GM21723 (cell line): ENCODE measurements at regions not wholly inside any gene's neighbourhood (a gene's known extent, or its start where the extent isn't known, plus 50 kb on each side); places are given as distances from the start of the nearest gene placed in this dataset.

Experiments used
- ATAC-seq: cut with Tn5 transposase; IDR thresholded peaks from one replicate; pipeline ENCODE4 v1.9.1; 2021; ENCODE audit warnings: mild to moderate bottlenecking, moderate library complexity; ENCODE audit not compliant: unreplicated experiment

GRCh38 chr13:61045251-61045650 is 370.4 kb downstream of the PCDH20 start:
- ATAC-seq = no peak

GRCh38 chr13:61040181-61040580 is 375.5 kb downstream of the PCDH20 start:
- no peak for ATAC-seq

GRCh38 chr13:61039302-61039701 is 376.3 kb downstream of the PCDH20 start:
- no peak for ATAC-seq

GRCh38 chr13:61036715-61037114 is 378.9 kb downstream of the PCDH20 start:
- ATAC-seq = no peak

DNA sequence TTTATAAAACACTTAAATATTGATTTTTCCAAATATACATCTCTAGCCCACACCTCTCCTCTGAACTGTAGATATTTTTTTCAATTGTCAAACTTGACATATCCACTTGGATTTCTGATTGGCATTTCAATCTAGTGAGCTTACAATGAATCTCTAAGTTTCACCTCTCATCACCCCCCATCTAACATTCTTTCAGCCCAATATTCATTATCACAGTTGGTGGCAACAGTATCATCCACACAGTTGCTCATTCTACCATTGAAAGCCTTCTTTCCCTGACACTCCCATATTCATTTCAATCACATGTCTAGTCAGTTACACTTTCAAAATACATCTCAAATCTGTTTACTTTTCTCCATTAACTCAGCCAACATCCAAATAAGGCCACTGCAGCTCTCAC is 385.2 kb downstream of the PCDH20 start:
- no peak for ATAC-seq

DNA sequence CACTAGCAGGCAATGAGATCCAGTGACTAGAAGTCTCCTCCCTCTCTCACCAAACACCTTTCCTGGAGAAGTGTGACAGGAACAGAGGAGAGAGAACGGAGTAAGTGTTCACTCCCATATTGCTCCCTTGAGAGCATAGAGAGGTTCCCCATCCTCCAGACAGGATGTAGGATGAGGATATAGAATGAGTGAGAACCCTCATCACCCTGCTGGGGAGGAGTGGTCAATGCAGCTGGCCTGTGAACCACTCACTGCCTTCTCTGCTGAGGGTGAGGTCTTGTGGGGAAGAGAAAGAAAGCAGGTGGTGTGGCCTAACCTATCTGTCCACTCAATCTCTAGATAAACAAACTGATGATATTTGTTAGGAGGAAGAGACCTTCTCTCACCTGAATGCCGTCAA is 386.6 kb downstream of the PCDH20 start:
- no peak for ATAC-seq

DNA sequence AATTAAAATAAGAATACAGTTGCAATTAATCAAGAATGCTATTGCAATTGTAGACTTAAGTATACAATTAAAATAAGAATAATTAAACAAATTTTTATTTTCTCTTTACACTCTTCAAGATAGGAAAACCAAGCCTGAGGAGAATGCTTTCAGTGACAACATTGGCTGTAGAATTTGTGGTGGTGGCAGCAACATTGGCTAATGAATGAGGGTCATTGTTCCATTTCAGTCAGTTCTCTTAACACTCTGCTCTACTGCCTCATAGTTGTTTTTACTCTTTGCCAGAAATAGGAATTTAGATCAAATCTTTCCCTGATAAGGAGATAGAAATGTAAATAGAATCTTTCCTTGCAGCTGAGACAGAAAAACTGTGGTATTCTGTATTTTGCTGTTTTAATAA is 391.6 kb downstream of the PCDH20 start:
- ATAC-seq = no peak

DNA sequence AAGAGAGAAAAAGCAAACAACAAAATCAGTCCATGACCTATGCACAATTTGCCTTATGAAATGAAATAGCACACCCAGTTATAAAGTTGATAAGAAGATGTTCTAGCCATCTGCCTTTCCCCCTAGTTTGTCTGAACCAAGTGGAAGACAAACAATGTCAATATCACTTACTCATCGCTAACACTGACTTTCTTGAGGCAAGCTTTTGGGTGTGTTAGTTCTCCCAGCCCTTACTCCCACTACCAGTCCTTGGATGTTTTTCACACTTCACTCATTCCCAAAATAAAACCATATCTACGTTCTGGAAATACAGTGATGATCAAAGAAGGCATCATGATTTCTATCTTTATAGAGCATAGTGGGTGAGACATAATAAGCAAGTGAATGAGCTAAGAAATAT is 393.8 kb downstream of the PCDH20 start:
- ATAC-seq = no peak

DNA sequence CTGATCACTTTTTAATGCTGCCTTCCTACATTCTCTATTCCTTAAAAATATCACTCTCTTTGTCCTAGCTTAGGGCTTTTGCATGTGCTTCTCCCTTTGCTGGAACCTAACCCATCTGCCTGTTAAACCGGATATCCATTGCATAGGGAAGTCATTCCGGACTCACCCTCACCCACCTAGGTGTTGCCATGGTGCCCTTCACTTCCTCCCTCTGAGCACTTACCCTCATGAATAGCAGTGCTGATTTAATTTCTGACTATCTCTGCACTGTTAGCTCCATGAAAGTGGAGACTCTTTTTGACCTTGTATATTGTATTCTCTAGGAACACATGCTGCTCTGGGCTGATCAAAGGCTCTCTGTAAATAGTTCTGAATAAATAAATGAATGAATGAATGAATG is 401.9 kb downstream of the PCDH20 start:
- ATAC-seq = no peak

- ATAC-seq = no peak
These were observed 405.3 kb downstream of the PCDH20 start for GRCh38 chr13:61010358-61010757.

DNA sequence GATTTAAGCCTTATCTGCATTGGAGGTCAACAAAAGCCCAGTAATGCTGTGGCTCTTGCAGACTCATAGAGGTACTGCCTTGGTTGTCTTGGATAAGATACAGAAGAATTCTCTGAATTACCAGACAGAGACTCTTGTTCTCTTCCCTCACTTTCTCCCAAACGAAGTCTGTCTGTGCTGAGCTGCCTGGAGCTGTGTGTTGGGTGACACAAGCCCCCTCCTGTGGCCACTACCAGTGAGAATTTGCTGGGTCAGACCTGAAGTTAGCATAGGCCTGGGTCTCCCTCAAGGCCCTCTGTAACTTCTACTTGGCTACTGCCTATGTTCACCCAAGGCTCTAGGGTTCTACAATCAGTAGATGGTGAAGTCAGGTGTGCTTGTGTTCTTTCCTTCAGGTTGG is 413.0 kb downstream of the PCDH20 start:
- ATAC-seq = no peak

GRCh38 chr13:60990032-60990733 is 425.5 kb downstream of the PCDH20 start:
- ATAC-seq = no peak

DNA sequence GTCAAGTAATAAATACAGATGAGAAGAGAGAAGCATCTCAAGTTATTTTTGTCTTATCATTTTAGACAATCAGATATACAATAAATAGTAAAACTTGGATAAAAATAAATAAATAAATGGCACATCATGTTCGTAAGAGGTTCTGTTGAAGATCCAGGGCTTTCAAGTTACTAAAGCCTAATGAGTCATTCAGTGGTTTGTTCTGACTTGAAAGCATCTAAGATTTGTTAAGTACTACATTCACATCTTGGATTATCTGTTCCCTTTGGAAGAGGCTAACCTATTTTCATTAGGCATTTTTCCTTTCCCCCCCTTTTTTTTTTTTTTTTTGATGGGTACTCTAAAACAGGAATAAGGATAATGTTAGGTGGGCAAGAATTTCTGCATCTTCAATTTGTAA is 429.3 kb downstream of the PCDH20 start:
- ATAC-seq = no peak

GRCh38 chr13:60981407-60981806 is 434.2 kb downstream of the PCDH20 start:
- no peak for ATAC-seq

DNA sequence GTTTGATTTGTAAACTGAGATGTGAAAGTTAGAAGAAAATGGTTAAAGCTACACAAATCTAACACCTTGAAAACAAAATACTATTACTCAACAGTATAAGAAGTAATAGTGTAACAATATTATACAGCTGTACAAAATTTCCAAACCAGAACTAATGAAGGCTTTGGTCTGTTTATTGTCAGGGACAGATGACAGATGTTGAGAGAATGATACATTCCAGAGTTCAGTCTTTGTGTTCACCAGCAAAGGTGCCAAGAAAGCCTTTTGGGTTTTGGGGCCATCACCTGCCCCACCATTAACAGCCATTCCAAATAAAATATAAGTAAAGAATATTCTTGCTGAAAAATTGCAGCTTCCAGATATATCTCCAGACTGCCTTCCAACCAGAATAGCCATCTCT is 439.3 kb downstream of the PCDH20 start:
- no peak for ATAC-seq

DNA sequence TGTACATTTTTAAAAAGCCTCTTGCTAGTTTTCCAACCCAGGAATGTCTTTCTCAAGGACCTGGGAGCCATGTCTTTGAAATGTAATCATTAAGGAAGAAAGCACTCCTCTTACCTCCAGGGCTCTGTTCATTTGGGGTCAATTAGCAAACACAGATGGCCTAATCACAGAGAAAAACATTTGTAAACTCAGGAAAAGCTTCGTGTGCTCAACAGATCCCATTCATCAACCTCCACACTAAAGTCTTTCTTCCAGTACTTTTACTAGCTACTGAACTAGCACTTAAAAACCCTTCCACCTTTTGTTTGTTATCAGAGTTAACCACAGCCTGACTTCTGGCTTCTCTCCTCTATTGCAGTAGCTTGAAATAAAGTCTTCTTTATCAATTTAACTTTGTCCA is 441.4 kb downstream of the PCDH20 start:
- no peak for ATAC-seq

- no peak for ATAC-seq
These were observed 442.1 kb downstream of the PCDH20 start for GRCh38 chr13:60973529-60973928.

GRCh38 chr13:60970736-60971135 is 444.9 kb downstream of the PCDH20 start:
- ATAC-seq = no peak

GRCh38 chr13:60969656-60970055 is 446.0 kb downstream of the PCDH20 start:
- no peak for ATAC-seq

DNA sequence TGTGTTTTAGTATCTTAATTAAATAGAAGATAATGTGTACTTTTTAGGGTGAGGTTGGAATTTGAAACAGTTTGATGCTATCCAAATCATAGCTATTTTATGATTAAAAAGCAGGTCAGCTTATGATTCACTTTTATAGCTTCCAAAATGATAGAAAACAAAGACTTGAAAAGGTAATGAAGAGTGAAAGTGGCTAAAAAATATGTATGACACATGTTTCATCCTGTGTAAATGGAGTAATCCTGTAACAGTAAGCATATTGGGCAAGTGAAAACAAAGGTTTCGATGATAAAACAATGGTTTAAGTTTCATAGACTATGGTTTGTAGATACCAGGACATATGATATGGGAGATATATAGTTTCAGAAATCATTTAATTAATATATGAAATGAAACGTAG is 456.2 kb downstream of the PCDH20 start:
- ATAC-seq = no peak

- ATAC-seq = no peak
These were observed 457.8 kb downstream of the PCDH20 start for GRCh38 chr13:60957816-60958215.

- no peak for ATAC-seq
These were observed 470.3 kb downstream of the PCDH20 start for GRCh38 chr13:60945396-60945795.

DNA sequence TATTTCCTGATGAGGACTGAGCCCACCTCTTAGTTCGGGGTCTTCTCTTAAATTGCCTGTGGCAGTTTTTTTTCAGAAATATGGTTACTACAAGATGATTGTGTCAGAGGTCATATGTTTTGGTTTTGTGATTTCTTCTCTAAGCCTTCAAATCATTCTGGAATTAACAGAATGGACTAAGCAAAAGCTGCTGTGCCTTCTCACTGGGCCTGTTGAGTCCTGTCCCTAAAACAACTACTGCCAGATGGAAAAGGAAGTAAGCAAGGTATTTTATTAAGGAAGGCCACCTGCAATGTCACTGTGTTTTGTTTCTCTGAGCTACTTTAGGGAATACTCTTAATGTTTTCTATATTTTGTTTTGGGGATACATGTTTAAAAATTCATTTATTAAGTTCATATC is 470.8 kb downstream of the PCDH20 start:
- ATAC-seq = no peak
